ENCODE measurements at regions not wholly inside any gene's neighbourhood (a gene's known extent, or its start where the extent isn't known, plus 50 kb on each side); places are given as distances from the start of the nearest gene placed in this dataset.

DNA sequence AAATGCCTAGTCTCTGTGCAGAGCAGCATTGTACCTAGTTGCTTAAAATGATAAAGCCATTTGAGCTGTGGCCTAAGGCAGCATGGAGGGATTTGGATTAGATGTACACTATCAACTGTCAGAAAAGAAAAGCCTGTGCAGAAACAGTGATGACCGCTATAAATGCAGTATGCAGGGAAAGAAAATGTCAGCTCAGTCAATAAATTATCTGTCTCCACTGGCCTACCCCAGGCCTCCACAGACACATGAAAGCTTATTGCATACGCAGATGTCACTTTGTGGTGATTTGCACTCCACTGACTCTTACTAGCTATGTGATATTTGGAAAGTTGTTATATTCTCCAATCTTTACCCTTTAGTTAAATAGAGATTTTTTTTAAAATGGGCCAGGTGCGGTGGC, 221.9 kb upstream of the OPRM1 start:
- Histone ChIP-seq H4K5ac (ENCODE audit: low read depth, low read length) (no peak overlapping the region), H4K8ac (ENCODE audit: low read depth in 2 of 2, low read length in 2 of 2) (no peak overlapping the region), H3K27me3 (ENCODE audit: control insufficient read depth, insufficient read depth, low read length) (no peaks in the 10 kb centered on the region), H3K9me3 (ENCODE audit: control insufficient read depth, insufficient read depth, low read length) (peaks cover 12% of the 10 kb centered on the region), H3K4me3 (ENCODE audit: insufficient read depth, low read depth, low read length) (no peak overlapping the region), H3K18ac (ENCODE audit: low read depth, low read length) (no peak overlapping the region), H2BK15ac (ENCODE audit: low read depth, low read length) (no peak overlapping the region), H3K4me1 (ENCODE audit: control insufficient read depth, insufficient read depth, low read length) (no peaks in the 10 kb centered on the region), H4K20me1 (ENCODE audit: insufficient read depth, low read length) (no peaks in the 10 kb centered on the region), H3K9me1 (ENCODE audit: insufficient read depth, low read length) (no peaks in the 10 kb centered on the region), H2AK5ac (ENCODE audit: low read depth, low read length) (no peak overlapping the region), H3K23ac (ENCODE audit: low read depth, low read length) (no peak overlapping the region), H3K36me3 (ENCODE audit: control insufficient read depth, insufficient read depth, low read length) (no peaks in the 10 kb centered on the region), H3K27ac (ENCODE audit: insufficient read depth, low read length) (no peak overlapping the region), H3K56ac (ENCODE audit: extremely low read depth, insufficient read depth, low read length) (no peak overlapping the region), H3K4ac (ENCODE audit: low read depth, low read length) (no peak overlapping the region), H2BK20ac (ENCODE audit: low read depth, low read length) (no peak overlapping the region), H3K9ac (ENCODE audit: low read depth, low read length) (no peak overlapping the region), H2BK5ac (ENCODE audit: low read depth, low read length, poor library complexity, severe bottlenecking) (no peak overlapping the region), H2BK120ac (ENCODE audit: low read depth, low read length) (no peak overlapping the region), H2AFZ (replicated peaks; ENCODE audit: low read length, poor library complexity) (no peak overlapping the region), H3K79me1 (ENCODE audit: low read depth in 1 of 2, low read length in 2 of 2) (no peaks in the 10 kb centered on the region), H3K14ac (replicated peaks; ENCODE audit: low read depth, low read length) (no peak overlapping the region), H3K4me2 (ENCODE audit: low read depth, low read length) (no peak overlapping the region), H4K91ac (ENCODE audit: insufficient read depth, low read depth, low read length) (no peak overlapping the region), H2AK9ac (replicated peaks; ENCODE audit: low read depth, low read length, poor library complexity) (no peak overlapping the region)
- WGBS, 2 experiments (ENCODE audit: extremely low coverage in 2 of 2, insufficient read length in 1 of 2) = no CpG with 5 or more reads among the region's 3 CpGs
- no peak for ATAC-seq (ENCODE audit: low read depth)
- in situ Hi-C loops (cut with MboI; ENCODE audit: low sequenced_read_pairs) (no loop called here), intact Hi-C loops (cut with micrococcal nuclease) (no loop called here), dilution Hi-C loops (cut with HindIII; ENCODE audit: low sequenced_read_pairs, unreplicated experiment) (no loop called here)
- ChIA-PET POLR2A (ENCODE audit: unreplicated experiment) (no interaction called here), CTCF (interaction anchor here (0.6 kb wide), 1 partner anchor 16 kb away, joined by 3 read pairs; no protein-coding TSS in a partner anchor)
- no peak for TF ChIP-seq CEBPB (IDR thresholded peaks at IDR 0.05; ENCODE audit: low read depth, low read length)
- no peak for TF ChIP-seq RFX5 (IDR thresholded peaks at IDR 0.05; ENCODE audit: low read depth, low read length)
- no peak for TF ChIP-seq FOS (IDR thresholded peaks at IDR 0.05; ENCODE audit: low read depth, low read length)
- no peak for TF ChIP-seq POLR2A (IDR thresholded peaks at IDR 0.05; ENCODE audit: low read depth, low read length)
- TF ChIP-seq MXI1 (IDR thresholded peaks at IDR 0.05; ENCODE audit: borderline replicate concordance, low read depth, low read length) = no peak
- no peak for TF ChIP-seq USF2 (IDR thresholded peaks at IDR 0.05; ENCODE audit: low read depth, low read length)
- no peak for TF ChIP-seq RAD21 (IDR thresholded peaks at IDR 0.05; ENCODE audit: low read length)
- TF ChIP-seq, protein P1, sequence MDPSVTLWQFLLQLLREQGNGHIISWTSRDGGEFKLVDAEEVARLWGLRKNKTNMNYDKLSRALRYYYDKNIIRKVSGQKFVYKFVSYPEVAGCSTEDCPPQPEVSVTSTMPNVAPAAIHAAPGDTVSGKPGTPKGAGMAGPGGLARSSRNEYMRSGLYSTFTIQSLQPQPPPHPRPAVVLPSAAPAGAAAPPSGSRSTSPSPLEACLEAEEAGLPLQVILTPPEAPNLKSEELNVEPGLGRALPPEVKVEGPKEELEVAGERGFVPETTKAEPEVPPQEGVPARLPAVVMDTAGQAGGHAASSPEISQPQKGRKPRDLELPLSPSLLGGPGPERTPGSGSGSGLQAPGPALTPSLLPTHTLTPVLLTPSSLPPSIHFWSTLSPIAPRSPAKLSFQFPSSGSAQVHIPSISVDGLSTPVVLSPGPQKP (IDR thresholded peaks at IDR 0.05; ENCODE audit: borderline replicate concordance, low read depth, low read length) = no peak
- no peak for TF ChIP-seq CTCF (conservative IDR thresholded peaks at IDR 0.05; ENCODE audit: low read depth, low read length)
- TF ChIP-seq CHD1 (IDR thresholded peaks at IDR 0.05; ENCODE audit: low read depth, low read length) = no peak
- no peak for TF ChIP-seq RCOR1 (IDR thresholded peaks at IDR 0.05; ENCODE audit: insufficient replicate concordance, low read length)
- no peak for TF ChIP-seq MAFK (IDR thresholded peaks at IDR 0.05; ENCODE audit: low read depth, low read length)
- TF ChIP-seq NFE2L2 (IDR thresholded peaks at IDR 0.05; ENCODE audit: low read depth, low read length) = no peak
- TF ChIP-seq SMC3 (IDR thresholded peaks at IDR 0.05; ENCODE audit: low read depth, low read length) = no peak
- TF ChIP-seq BHLHE40 (IDR thresholded peaks at IDR 0.05; ENCODE audit: low read depth, low read length) = no peak
- no peak for DNase-seq
- BruUV-seq (replicated peaks) = no TSS peak
